Progenitor cell of endocrine pancreas (in vitro differentiated cells): ENCODE measurements at regions not wholly inside any gene's neighbourhood (a gene's known extent, or its start where the extent isn't known, plus 50 kb on each side); places are given as distances from the start of the nearest gene placed in this dataset.

Experiments used
- DNase-seq: peaks from one replicate; pipeline ENCODE4 v3.0.0; 2021; ENCODE audit warnings: low spot score; ENCODE audit not compliant: unreplicated experiment
- H3K27ac Mint-ChIP-seq: 2 replicates; pipeline ENCODE4 v1.8.0; 2021; ENCODE audit warnings: mild to moderate bottlenecking, moderate library complexity, mixed read lengths
- H3K27me3 Mint-ChIP-seq: 2 replicates; pipeline ENCODE4 v1.8.0; 2021; ENCODE audit warnings: mixed read lengths
- H3K36me3 Mint-ChIP-seq: 2 replicates; pipeline ENCODE4 v1.8.0; 2022; ENCODE audit warnings: mixed read lengths; ENCODE audit not compliant: insufficient read depth
- H3K4me1 Mint-ChIP-seq: 2 replicates; pipeline ENCODE4 v1.8.0; 2021; ENCODE audit warnings: low read depth, mixed read lengths
- H3K4me3 Mint-ChIP-seq: 2 replicates; pipeline ENCODE4 v1.8.0; 2021; ENCODE audit warnings: low read depth, mild to moderate bottlenecking, moderate library complexity, mixed read lengths
- H3K9me3 Mint-ChIP-seq: 2 replicates; pipeline ENCODE4 v1.8.0; 2021; ENCODE audit warnings: low read depth, mixed read lengths
- TF ChIP-seq, protein P1 (sequence below): fragments of 200-600 bp; sonication (generic); IDR thresholded peaks from one replicate; pipeline ENCODE4 v1.5.0; 2021; ENCODE audit warnings: antibody characterized with exemption, mild to moderate bottlenecking; ENCODE audit not compliant: unreplicated experiment

GRCh38 chr15:69809421-69809820 lies 288.3 kb downstream of the TLE3 start:
- no peaks in the 10 kb centered on the region for H3K9me3 Mint-ChIP-seq
- H3K36me3 Mint-ChIP-seq, result no peaks in the 10 kb centered on the region
- TF ChIP-seq, protein P1, sequence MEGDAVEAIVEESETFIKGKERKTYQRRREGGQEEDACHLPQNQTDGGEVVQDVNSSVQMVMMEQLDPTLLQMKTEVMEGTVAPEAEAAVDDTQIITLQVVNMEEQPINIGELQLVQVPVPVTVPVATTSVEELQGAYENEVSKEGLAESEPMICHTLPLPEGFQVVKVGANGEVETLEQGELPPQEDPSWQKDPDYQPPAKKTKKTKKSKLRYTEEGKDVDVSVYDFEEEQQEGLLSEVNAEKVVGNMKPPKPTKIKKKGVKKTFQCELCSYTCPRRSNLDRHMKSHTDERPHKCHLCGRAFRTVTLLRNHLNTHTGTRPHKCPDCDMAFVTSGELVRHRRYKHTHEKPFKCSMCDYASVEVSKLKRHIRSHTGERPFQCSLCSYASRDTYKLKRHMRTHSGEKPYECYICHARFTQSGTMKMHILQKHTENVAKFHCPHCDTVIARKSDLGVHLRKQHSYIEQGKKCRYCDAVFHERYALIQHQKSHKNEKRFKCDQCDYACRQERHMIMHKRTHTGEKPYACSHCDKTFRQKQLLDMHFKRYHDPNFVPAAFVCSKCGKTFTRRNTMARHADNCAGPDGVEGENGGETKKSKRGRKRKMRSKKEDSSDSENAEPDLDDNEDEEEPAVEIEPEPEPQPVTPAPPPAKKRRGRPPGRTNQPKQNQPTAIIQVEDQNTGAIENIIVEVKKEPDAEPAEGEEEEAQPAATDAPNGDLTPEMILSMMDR, result no peak
- H3K27ac Mint-ChIP-seq, result no peak overlapping the region
- H3K4me1 Mint-ChIP-seq, result no peaks in the 10 kb centered on the region
- peaks cover 59% of the 10 kb centered on the region for H3K27me3 Mint-ChIP-seq
- DNase-seq, result no peak
- H3K4me3 Mint-ChIP-seq, result no peak overlapping the region

DNA sequence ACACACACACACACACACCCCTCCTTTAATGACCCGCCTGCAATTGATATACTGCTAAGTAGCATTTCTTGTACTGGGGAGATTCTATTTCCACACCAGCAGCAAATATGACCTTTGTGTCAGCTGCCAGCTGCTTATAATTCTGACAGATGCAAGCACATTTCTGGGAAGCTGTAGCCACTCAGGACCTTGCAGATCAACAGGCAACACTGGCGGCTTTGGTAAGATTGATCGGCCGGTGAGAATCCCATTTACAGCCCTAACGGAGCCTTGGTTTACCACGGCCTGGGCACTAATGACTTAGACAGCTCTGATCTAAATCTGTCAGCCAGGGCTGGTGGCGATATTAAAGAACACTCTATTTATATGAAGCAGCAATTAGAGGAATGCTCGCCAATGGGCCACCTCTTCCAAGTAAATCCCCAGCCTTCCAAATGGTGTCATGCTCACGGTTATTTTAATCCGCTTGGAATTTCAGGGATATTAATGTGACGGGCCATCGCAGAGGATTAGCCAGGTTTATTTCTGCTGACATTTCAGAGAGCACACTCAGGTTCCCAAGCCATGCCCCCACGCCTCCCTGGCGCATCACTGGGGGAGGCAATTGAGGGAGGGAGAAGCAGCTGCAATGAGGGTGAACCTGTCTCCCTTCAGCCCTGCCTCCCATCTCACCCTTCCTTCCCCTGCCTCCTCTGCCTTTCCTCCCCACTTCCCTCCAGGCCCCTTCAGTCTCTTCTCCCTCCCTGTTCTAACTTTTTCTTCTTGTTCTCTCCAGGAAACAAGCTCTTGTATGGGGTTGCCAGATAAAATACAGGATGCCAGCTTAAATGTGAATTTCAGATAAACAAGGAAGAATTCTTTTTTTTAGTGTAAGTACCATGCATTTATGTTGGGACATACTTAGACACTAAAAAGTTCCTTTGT lies 287.0 kb downstream of the TLE3 start:
- Mint-ChIP-seq H3K36me3 (no peaks in the 10 kb centered on the region), H3K27me3 (peaks cover 66% of the 10 kb centered on the region), H3K27ac (no peak overlapping the region), H3K9me3 (no peaks in the 10 kb centered on the region), H3K4me1 (no peaks in the 10 kb centered on the region), H3K4me3 (no peak overlapping the region)
- TF ChIP-seq, protein P1, result no peak
- no peak for DNase-seq

DNA sequence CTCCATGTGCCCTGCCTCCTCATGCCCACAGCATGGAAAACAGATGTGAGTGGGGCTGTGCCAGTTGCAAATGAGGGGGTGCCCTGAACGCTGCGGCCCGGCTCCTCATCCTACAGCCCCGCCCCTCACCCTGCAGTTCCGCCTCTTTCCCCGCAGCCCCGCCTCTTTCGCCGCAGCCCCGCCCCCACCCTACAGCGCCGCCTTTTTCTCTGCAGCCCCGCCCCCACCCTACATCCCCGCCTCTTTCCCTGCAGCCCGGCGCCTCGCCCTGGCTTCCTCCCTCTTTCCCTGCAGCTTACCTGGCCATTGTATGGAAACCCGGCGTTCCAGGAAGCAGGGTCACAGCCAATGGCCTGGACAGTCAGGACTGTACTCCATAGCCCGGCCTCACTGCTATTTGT lies 284.9 kb downstream of the TLE3 start:
- Mint-ChIP-seq H3K4me1 (peaks cover 5% of the 10 kb centered on the region), H3K36me3 (no peaks in the 10 kb centered on the region), H3K27me3 (peaks cover 65% of the 10 kb centered on the region), H3K4me3 (no peak overlapping the region), H3K9me3 (no peaks in the 10 kb centered on the region), H3K27ac (no peak overlapping the region)
- no peak for DNase-seq
- TF ChIP-seq, protein P1, result no peak

DNA sequence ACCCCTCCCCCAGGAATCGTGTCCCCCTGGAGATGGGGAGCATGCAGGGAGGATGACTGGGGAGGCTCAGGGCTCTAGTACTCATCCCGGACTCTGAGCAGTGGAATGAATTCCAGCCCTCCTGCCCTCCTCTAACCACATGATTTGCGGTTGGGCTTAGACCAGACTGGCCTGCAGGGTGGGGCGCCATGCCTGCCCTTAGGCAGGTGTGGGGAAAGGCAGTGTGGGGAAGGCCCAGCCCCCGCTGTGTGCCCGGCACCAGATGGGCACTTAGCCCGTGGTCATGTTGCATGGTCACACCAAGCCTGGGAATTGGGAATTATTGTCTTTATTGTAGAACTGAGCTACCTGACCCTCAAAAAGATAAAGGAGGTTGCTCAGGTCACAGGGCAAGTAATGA lies 283.8 kb downstream of the TLE3 start:
- Mint-ChIP-seq H3K36me3 (no peaks in the 10 kb centered on the region), H3K27ac (no peak overlapping the region), H3K27me3 (peaks cover 65% of the 10 kb centered on the region), H3K4me1 (peaks cover 5% of the 10 kb centered on the region), H3K9me3 (no peaks in the 10 kb centered on the region), H3K4me3 (no peak overlapping the region)
- DNase-seq, result no peak
- TF ChIP-seq, protein P1, result no peak

DNA sequence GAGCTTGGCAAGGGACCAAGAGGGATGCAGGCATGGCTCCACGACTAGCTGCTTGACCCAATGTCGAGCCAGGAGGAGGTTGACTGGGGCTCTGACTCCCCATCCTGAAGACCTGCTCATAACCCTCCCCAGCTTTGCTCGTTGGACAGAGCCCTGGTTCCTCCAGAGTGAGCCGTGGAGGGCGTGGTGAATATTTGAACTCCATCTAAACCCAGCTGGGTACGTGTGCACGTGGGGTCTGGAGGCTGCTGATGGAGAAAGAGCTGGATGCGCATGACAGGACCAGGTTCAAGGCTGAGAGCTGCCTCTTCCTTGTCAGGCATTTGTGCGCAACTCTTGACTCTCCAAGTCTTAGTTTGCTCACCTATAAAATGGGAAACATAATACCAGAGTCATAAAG lies 282.8 kb downstream of the TLE3 start:
- no peaks in the 10 kb centered on the region for H3K9me3 Mint-ChIP-seq
- TF ChIP-seq, protein P1, result no peak
- peaks cover 5% of the 10 kb centered on the region for H3K4me1 Mint-ChIP-seq
- H3K27ac Mint-ChIP-seq, result no peak overlapping the region
- no peak for DNase-seq
- peaks cover 68% of the 10 kb centered on the region for H3K27me3 Mint-ChIP-seq
- H3K36me3 Mint-ChIP-seq, result no peaks in the 10 kb centered on the region
- H3K4me3 Mint-ChIP-seq, result no peak overlapping the region
